H1 (cell line): ENCODE measurements at regions not wholly inside any gene's neighbourhood (a gene's known extent, or its start where the extent isn't known, plus 50 kb on each side); places are given as distances from the start of the nearest gene placed in this dataset.

ENCODE experiments used
- CTCF ChIA-PET: fragments of 300-600 bp; sonication (Branson Sonifier 250); formaldehyde crosslinking; loops from one replicate; lab custom pipeline; 2021; ENCODE audit not compliant: partially characterized antibody; lab: Charles Lee
- POLR2A ChIA-PET: fragments of 300-600 bp; sonication (Branson Sonifier 250); formaldehyde crosslinking; loops from one replicate; lab custom pipeline; 2021; ENCODE audit warnings: inconsistent platforms; ENCODE audit not compliant: partially characterized antibody; lab: Charles Lee
- DNase-seq, 2 experiments: peaks; one replicate each; pipeline versions ENCODE4 v3.0.0 to v3.0.0-alpha.2; 2010 to 2022; ENCODE audit warnings: low spot score in 2 of 2, low read depth in 1 of 2, mixed read lengths in 1 of 2
- FAIRE-seq: peaks from 2 replicates; lab custom pipeline; 2011; peaks lifted over from hg19 to GRCh38; lab: Jason Lieb, UNC
- H2AFZ ChIP-seq: 2 replicates; pipeline ENCODE4 v1.8.1; 2012; ENCODE audit warnings: low read length, inconsistent platforms
- H2AK5ac ChIP-seq: 2 replicates; pipeline ENCODE4 v1.6.1; 2013; ENCODE audit warnings: low read depth, low read length
- H2BK120ac ChIP-seq: replicated peaks from 2 replicates; pipeline ENCODE3; 2013; ENCODE audit warnings: low read depth, low read length, inconsistent platforms
- H2BK12ac ChIP-seq: 2 replicates; pipeline ENCODE4 v1.6.1; 2013; ENCODE audit warnings: low read depth, low read length
- H2BK15ac ChIP-seq: 2 replicates; pipeline ENCODE4 v1.6.1; 2013; ENCODE audit warnings: low read length
- H2BK20ac ChIP-seq: 2 replicates; pipeline ENCODE4 v1.6.1; 2013; ENCODE audit warnings: low read length
- H2BK5ac ChIP-seq: 2 replicates; pipeline ENCODE4 v1.6.1; 2013; ENCODE audit warnings: low read depth, low read length
- H3K14ac ChIP-seq: 2 replicates; pipeline ENCODE4 v1.6.1; 2013; ENCODE audit warnings: inconsistent platforms; ENCODE audit not compliant: insufficient read length
- H3K18ac ChIP-seq: 2 replicates; pipeline ENCODE4 v1.6.1; 2013; ENCODE audit warnings: low read length; ENCODE audit errors: extremely low read depth
- H3K23ac ChIP-seq: 2 replicates; pipeline ENCODE4 v1.6.1; 2013; ENCODE audit warnings: inconsistent platforms; ENCODE audit not compliant: insufficient read length
- H3K23me2 ChIP-seq: 2 replicates; pipeline ENCODE4 v1.6.1; 2013; ENCODE audit warnings: low read depth, low read length
- H3K27ac ChIP-seq: 2 replicates; pipeline ENCODE4 v1.6.1; 2011; ENCODE audit warnings: low read depth, low read length, inconsistent platforms
- H3K27me3 ChIP-seq, 4 experiments: replicated peaks in 1 of 4; 1 replicate in 1 of 4; 2 replicates in 3 of 4; pipeline versions ENCODE4 v1.6.1 to v1.8.1; 2011 to 2013; ENCODE audit warnings: low read length in 3 of 4, mild to moderate bottlenecking in 3 of 4, inconsistent platforms in 2 of 4, mixed read lengths in 2 of 4, moderate library complexity in 1 of 4; ENCODE audit not compliant: control insufficient read depth in 3 of 4, insufficient read depth in 3 of 4; ENCODE audit errors: extremely low read depth in 1 of 4
- H3K36me3 ChIP-seq, 4 experiments: 2 replicates each; pipeline versions ENCODE4 v1.6.1 to v1.8.1; 2011 to 2013; ENCODE audit warnings: mild to moderate bottlenecking in 4 of 4, low read length in 3 of 4, moderate library complexity in 2 of 4, control low read depth in 1 of 4, inconsistent platforms in 1 of 4; ENCODE audit not compliant: insufficient read depth in 4 of 4, control insufficient read depth in 2 of 4
- H3K4ac ChIP-seq: replicated peaks from 2 replicates; pipeline ENCODE3; 2013; ENCODE audit warnings: low read length, low read depth, mixed read lengths, inconsistent platforms; ENCODE audit not compliant: insufficient read length
- H3K4me1 ChIP-seq, 4 experiments: replicated peaks in 1 of 4; 1 replicate in 1 of 4; 2 replicates in 3 of 4; pipeline versions ENCODE4 v1.6.1 to v1.8.1; 2011 to 2013; ENCODE audit warnings: low read length in 3 of 4, inconsistent platforms in 2 of 4, mixed read lengths in 1 of 4; ENCODE audit not compliant: insufficient read depth in 4 of 4, control insufficient read depth in 3 of 4
- H3K4me2 ChIP-seq, 2 experiments: 2 replicates each; pipeline versions ENCODE4 v1.6.1 to v1.8.1; 2011 to 2013; ENCODE audit warnings: low read depth in 2 of 2, low read length in 2 of 2, control low read depth in 1 of 2, inconsistent platforms in 1 of 2, mild to moderate bottlenecking in 1 of 2; ENCODE audit not compliant: insufficient read depth in 1 of 2
- H3K4me3 ChIP-seq, 4 experiments: fragments of 200-600, 300-600 bp in 1 of 4; sonication (generic), shearing (Covaris generic), sonication (Bioruptor Twin) in 1 of 4; 2 replicates each; pipeline versions ENCODE4 v1.5.1 to v1.8.1; 2011 to 2016; ENCODE audit warnings: low read length in 4 of 4, low read depth in 3 of 4, control low read depth in 2 of 4, inconsistent platforms in 2 of 4, mild to moderate bottlenecking in 2 of 4, mixed read lengths in 1 of 4, moderate library complexity in 1 of 4; ENCODE audit not compliant: insufficient read depth in 2 of 4; ENCODE audit errors: extremely low read depth in 1 of 4
- H3K56ac ChIP-seq: replicated peaks from 2 replicates; pipeline ENCODE3; 2013; ENCODE audit warnings: low read depth, mild to moderate bottlenecking, mixed read lengths, low read length, inconsistent platforms; ENCODE audit not compliant: insufficient read length
- H3K79me1 ChIP-seq: 2 replicates; pipeline ENCODE4 v1.6.1; 2013; ENCODE audit warnings: low read depth, low read length, control low read depth
- H3K79me2 ChIP-seq, 2 experiments: 2 replicates each; pipeline versions ENCODE4 v1.6.1 to v1.8.1; 2012 to 2013; ENCODE audit warnings: low read length in 2 of 2, mild to moderate bottlenecking in 2 of 2, inconsistent platforms in 1 of 2; ENCODE audit not compliant: insufficient read depth in 2 of 2, control insufficient read depth in 1 of 2
- H3K9ac ChIP-seq, 4 experiments: replicated peaks in 1 of 4; 1 replicate in 1 of 4; 2 replicates in 3 of 4; pipeline versions ENCODE4 v1.6.1 to v1.8.1; 2011 to 2013; ENCODE audit warnings: low read depth in 3 of 4, low read length in 3 of 4, control low read depth in 2 of 4, mild to moderate bottlenecking in 2 of 4, moderate library complexity in 2 of 4, inconsistent platforms in 1 of 4; ENCODE audit errors: extremely low read depth in 1 of 4
- H3K9me3 ChIP-seq, 2 experiments: 2 replicates each; pipeline versions ENCODE4 v1.6.1 to v1.8.1; 2012 to 2013; ENCODE audit warnings: mild to moderate bottlenecking in 2 of 2, moderate library complexity in 2 of 2, control low read depth in 1 of 2, inconsistent platforms in 1 of 2, low read depth in 1 of 2, low read length in 1 of 2, mixed read lengths in 1 of 2; ENCODE audit not compliant: insufficient read depth in 2 of 2
- H4K20me1 ChIP-seq, 2 experiments: replicated peaks in 1 of 2; 2 replicates each; pipeline versions ENCODE3 to v1.8.1; 2011 to 2013; ENCODE audit warnings: inconsistent platforms in 2 of 2, low read length in 2 of 2, mild to moderate bottlenecking in 1 of 2; ENCODE audit not compliant: insufficient read depth in 2 of 2, control insufficient read depth in 1 of 2
- H4K5ac ChIP-seq: 2 replicates; pipeline ENCODE4 v1.6.1; 2013; ENCODE audit warnings: low read length, low read depth, mixed read lengths, inconsistent platforms; ENCODE audit not compliant: insufficient read length
- H4K8ac ChIP-seq: 2 replicates; pipeline ENCODE4 v1.8.0; 2013; ENCODE audit warnings: mild to moderate bottlenecking, moderate library complexity, low read length, inconsistent platforms; ENCODE audit not compliant: insufficient read depth; ENCODE audit errors: extremely low read depth
- H4K91ac ChIP-seq: replicated peaks from 2 replicates; pipeline ENCODE3; 2013; ENCODE audit warnings: low read length, mixed read lengths, inconsistent platforms; ENCODE audit not compliant: insufficient read length
- TEAD4 ChIP-seq: IDR thresholded peaks from 2 replicates; pipeline ENCODE4 v1.6.1; 2012; ENCODE audit warnings: low read depth, low read length, inconsistent platforms, mixed read lengths
- YY1 ChIP-seq: IDR thresholded peaks from 2 replicates; pipeline ENCODE4 v1.6.1; 2011; ENCODE audit warnings: low read depth, mild to moderate bottlenecking, low read length
- WGBS, 2 experiments: shearing (Covaris generic) in 1 of 2; methylation state at CpG; one replicate each; pipeline versions ENCODE4 v1.1.6 to v1.1.7; 2013 to 2015; ENCODE audit warnings: low lambda C conversion rate in 2 of 2, mixed read lengths in 2 of 2, inconsistent platforms in 1 of 2, low coverage in 1 of 2, missing lambda C conversion rate in 1 of 2; ENCODE audit not compliant: insufficient replicate concordance in 2 of 2, insufficient coverage in 1 of 2, insufficient read length in 1 of 2; ENCODE audit errors: extremely low coverage in 1 of 2, missing lambda C conversion rate in 1 of 2; 5-methylcytosine and 5-hydroxymethylcytosine counted together
- TF ChIP-seq, protein P1 (sequence below): IDR thresholded peaks from 2 replicates; pipeline ENCODE4 v1.6.1; 2011; ENCODE audit warnings: low read depth, mild to moderate bottlenecking, low read length; ENCODE audit not compliant: insufficient read depth

DNA sequence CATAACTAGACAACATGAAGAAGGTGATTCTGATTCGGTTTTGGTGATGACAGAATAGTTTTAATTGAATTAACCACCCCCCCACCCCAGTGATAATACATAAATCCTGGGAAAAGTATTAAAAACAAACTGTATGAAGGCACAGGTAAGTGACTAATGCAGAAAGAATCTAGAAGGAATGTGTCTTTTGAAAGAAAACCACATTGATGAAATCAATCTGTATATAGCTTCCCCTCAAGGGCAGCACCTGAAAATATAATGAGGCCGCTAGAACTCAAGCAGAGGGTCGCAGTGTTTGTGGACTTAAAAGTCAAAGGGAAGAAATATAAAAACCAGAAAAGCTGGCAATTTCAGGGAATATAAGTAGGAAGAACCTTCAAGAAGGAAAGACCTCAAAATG lies 580.5 kb upstream of the CHORDC1 start:
- H3K4me2 ChIP-seq: no peak overlapping the region
- TF ChIP-seq TEAD4 (no peak), YY1 (no peak)
- TF ChIP-seq, protein P1, sequence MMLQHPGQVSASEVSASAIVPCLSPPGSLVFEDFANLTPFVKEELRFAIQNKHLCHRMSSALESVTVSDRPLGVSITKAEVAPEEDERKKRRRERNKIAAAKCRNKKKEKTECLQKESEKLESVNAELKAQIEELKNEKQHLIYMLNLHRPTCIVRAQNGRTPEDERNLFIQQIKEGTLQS: no peak

More for the DNA sequence above, 580.5 kb upstream of the CHORDC1 start:
- Histone ChIP-seq H4K5ac (no peak overlapping the region), H3K56ac (no peak overlapping the region), H2AK5ac (no peak overlapping the region), H3K9me3 (no peaks in the 10 kb centered on the region), H3K23ac (no peak overlapping the region), H3K9ac (no peak overlapping the region), H4K8ac (no peak overlapping the region), H2BK5ac (no peak overlapping the region), H2BK12ac (no peak overlapping the region), H2AFZ (no peak overlapping the region), H4K91ac (no peak overlapping the region), H2BK20ac (no peak overlapping the region), H3K4me1 (no peaks in the 10 kb centered on the region; a peak in 1 of 7 replicates), H3K79me1 (no peaks in the 10 kb centered on the region), H3K27me3 (no peaks in the 10 kb centered on the region), H3K23me2 (no peaks in the 10 kb centered on the region), H3K18ac (no peak overlapping the region), H2BK120ac (no peak overlapping the region), H3K4me3 (no peak overlapping the region), H3K79me2 (no peaks in the 10 kb centered on the region), H3K36me3 (no peaks in the 10 kb centered on the region), H3K4ac (no peak overlapping the region), H3K27ac (no peak overlapping the region), H3K14ac (no peak overlapping the region), H4K20me1 (no peaks in the 10 kb centered on the region), H2BK15ac (no peak overlapping the region)
- DNase-seq (no peak), FAIRE-seq (no peak)
- CTCF ChIA-PET: no interaction called here
- POLR2A ChIA-PET: no interaction called here
- WGBS, 2 experiments: 76% methylated on average over 3 of the region's 3 CpGs; no CpG with 5 or more reads in 1 of the 2 experiments
